SIG-M5 treated with dmso at 0.1 percent for 504 hours (cell line): ENCODE measurements at regions not wholly inside any gene's neighbourhood (a gene's known extent, or its start where the extent isn't known, plus 50 kb on each side); places are given as distances from the start of the nearest gene placed in this dataset.
"Not testable (repeated sequence)": the region's sequence is repeated elsewhere in the genome, so short reads cannot be mapped to it uniquely, and the experiment has no call there.

ENCODE experiments used
- DNase-seq: peaks from one replicate; lab custom pipeline; 2025; ENCODE audit not compliant: unreplicated experiment; lab: John Stamatoyannopoulos, UW

- DNase-seq: no peak
These were observed 171.2 kb upstream of the MPDZ start for GRCh38 chr9:13450723-13451122.

- no peak for DNase-seq
These were observed 169.0 kb upstream of the MPDZ start for GRCh38 chr9:13448482-13448881.

GRCh38 chr9:13447843-13448422, 168.4 kb upstream of the MPDZ start:
- no peak for DNase-seq

- DNase-seq: no peak
These were observed 167.7 kb upstream of the MPDZ start for GRCh38 chr9:13446938-13447842.

GRCh38 chr9:13446286-13446937, 166.9 kb upstream of the MPDZ start:
- no peak for DNase-seq

- no peak for DNase-seq
These were observed 165.6 kb upstream of the MPDZ start for GRCh38 chr9:13445103-13445500.

GRCh38 chr9:13444245-13445102, 165.0 kb upstream of the MPDZ start:
- DNase-seq: no peak

- no peak for DNase-seq
These were observed 164.1 kb upstream of the MPDZ start for GRCh38 chr9:13443346-13444244.

- no peak for DNase-seq
These were observed 160.4 kb upstream of the MPDZ start for GRCh38 chr9:13439685-13440476.

GRCh38 chr9:13437866-13438265, 158.4 kb upstream of the MPDZ start:
- DNase-seq: no peak

- DNase-seq: no peak
These were observed 157.1 kb upstream of the MPDZ start for GRCh38 chr9:13436591-13436990.

- not testable (repeated sequence) for DNase-seq
These were observed 154.0 kb upstream of the MPDZ start for GRCh38 chr9:13433453-13433852.

GRCh38 chr9:13432904-13433303, 153.4 kb upstream of the MPDZ start:
- DNase-seq: no peak

GRCh38 chr9:13431692-13432091, 152.2 kb upstream of the MPDZ start:
- DNase-seq: no peak

- DNase-seq: no peak
These were observed 151.7 kb upstream of the MPDZ start for GRCh38 chr9:13431222-13431536.

GRCh38 chr9:13430368-13431221, 151.1 kb upstream of the MPDZ start:
- DNase-seq: no peak

- no peak for DNase-seq
These were observed 150.1 kb upstream of the MPDZ start for GRCh38 chr9:13429301-13430190.

GRCh38 chr9:13428766-13429165, 149.3 kb upstream of the MPDZ start:
- no peak for DNase-seq
